ENCODE measurements at regions not wholly inside any gene's neighbourhood (a gene's known extent, or its start where the extent isn't known, plus 50 kb on each side); places are given as distances from the start of the nearest gene placed in this dataset.

GRCh38 chr18:10088734-10089133, 174.9 kb downstream of the VAPA start:
- TF ChIP-seq EGR1 (IDR thresholded peaks at IDR 0.05), result no peak
- no peak for TF ChIP-seq FOXM1 (IDR thresholded peaks at IDR 0.05; ENCODE audit: borderline replicate concordance, low read depth)
- no peak for TF ChIP-seq TAF1 (IDR thresholded peaks at IDR 0.05; ENCODE audit: low read depth)
- TF ChIP-seq EP300 (IDR thresholded peaks at IDR 0.05; ENCODE audit: borderline replicate concordance), result no peak
- TF ChIP-seq CREB1 (IDR thresholded peaks at IDR 0.05; ENCODE audit: low read depth), result no peak
- TF ChIP-seq RAD21 (IDR thresholded peaks at IDR 0.05; ENCODE audit: low read depth), result no peak
- no peak for TF ChIP-seq NFIC (IDR thresholded peaks at IDR 0.05)
- no peak for TF ChIP-seq YY1 (IDR thresholded peaks at IDR 0.05; ENCODE audit: low read depth)
- TF ChIP-seq CEBPB (IDR thresholded peaks at IDR 0.05), result no peak
- TF ChIP-seq, protein P1, sequence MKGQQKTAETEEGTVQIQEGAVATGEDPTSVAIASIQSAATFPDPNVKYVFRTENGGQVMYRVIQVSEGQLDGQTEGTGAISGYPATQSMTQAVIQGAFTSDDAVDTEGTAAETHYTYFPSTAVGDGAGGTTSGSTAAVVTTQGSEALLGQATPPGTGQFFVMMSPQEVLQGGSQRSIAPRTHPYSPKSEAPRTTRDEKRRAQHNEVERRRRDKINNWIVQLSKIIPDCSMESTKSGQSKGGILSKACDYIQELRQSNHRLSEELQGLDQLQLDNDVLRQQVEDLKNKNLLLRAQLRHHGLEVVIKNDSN (IDR thresholded peaks at IDR 0.05), result no peak
- no peak for TF ChIP-seq REST (IDR thresholded peaks at IDR 0.05; ENCODE audit: low read depth)

Data from Ishikawa (cell line).